ENCODE measurements at regions not wholly inside any gene's neighbourhood (a gene's known extent, or its start where the extent isn't known, plus 50 kb on each side); places are given as distances from the start of the nearest gene placed in this dataset.

GRCh38 chr2:138183705-138184104 is 219.4 kb downstream of the HNMT start:
- H3K4me2 ChIP-seq, result no peak overlapping the region
- DNase-seq (ENCODE audit: low read depth in 1 of 2, low spot score in 1 of 2) (no peak), FAIRE-seq (no peak), ATAC-seq (no peak)
- H3K4me1 ChIP-seq, result no peaks in the 10 kb centered on the region
- CTCF ChIA-PET, result interaction anchor here (1.5 kb wide), 1 partner anchor 273 kb away, joined by 3 read pairs; no protein-coding TSS in a partner anchor
- H3K9me3 ChIP-seq, result no peaks in the 10 kb centered on the region
- TF ChIP-seq JUN (IDR thresholded peaks at IDR 0.05) (no peak), JUNB (IDR thresholded peaks at IDR 0.05) (no peak), MAX (IDR thresholded peaks at IDR 0.05) (no peak), PBX3 (IDR thresholded peaks at IDR 0.05) (no peak), NR3C1 (IDR thresholded peaks at IDR 0.05) (no peak), CBX2 (IDR thresholded peaks at IDR 0.05; ENCODE audit: borderline replicate concordance, low read depth) (no peak), CEBPB (IDR thresholded peaks at IDR 0.05) (no peak), CHD2 (IDR thresholded peaks at IDR 0.05; ENCODE audit: low read length, partially characterized antibody) (no peak)
- H3K27ac ChIP-seq, result no peak overlapping the region
- 63% methylated on average over 2 of the region's 2 CpGs for WGBS (ENCODE audit: missing lambda C conversion rate)
- no peak overlapping the region for H3K4me3 ChIP-seq
- POLR2A ChIA-PET, result no interaction called here

GRCh38 chr2:138184428-138184827 is 220.2 kb downstream of the HNMT start:
- H3K27ac ChIP-seq, result no peak overlapping the region
- no peak for FAIRE-seq
- WGBS (ENCODE audit: missing lambda C conversion rate), result 20% methylated on average over 1 of the region's 1 CpG
- no peak overlapping the region for H3K4me3 ChIP-seq
- no peaks in the 10 kb centered on the region for H3K4me1 ChIP-seq
- TF ChIP-seq CBX8 (IDR thresholded peaks at IDR 0.05), result no peak
- no peak overlapping the region for H3K4me2 ChIP-seq
- no peak for DNase-seq (ENCODE audit: low read depth in 1 of 2, low spot score in 1 of 2)
- ChIA-PET POLR2A (no interaction called here), CTCF (interaction anchor here (1.5 kb wide), 1 partner anchor 274 kb away, joined by 3 read pairs; no protein-coding TSS in a partner anchor)
- no peaks in the 10 kb centered on the region for H3K9me3 ChIP-seq
- ATAC-seq, result no peak

GRCh38 chr2:138185827-138186226 is 221.6 kb downstream of the HNMT start:
- H3K4me2 ChIP-seq, result no peak overlapping the region
- FAIRE-seq, result no peak
- no peak for DNase-seq (ENCODE audit: low read depth in 1 of 2, low spot score in 1 of 2)
- H3K27ac ChIP-seq, result no peak overlapping the region
- H3K4me3 ChIP-seq, result no peak overlapping the region
- no peaks in the 10 kb centered on the region for H3K9me3 ChIP-seq
- CTCF ChIA-PET, result no interaction called here
- TF ChIP-seq CHD2 (IDR thresholded peaks at IDR 0.05; ENCODE audit: low read length, partially characterized antibody) (no peak), CHD4 (IDR thresholded peaks at IDR 0.05; ENCODE audit: borderline replicate concordance) (no peak), HMGXB4 (CRISPR knock-in tag; IDR thresholded peaks at IDR 0.05; ENCODE audit: borderline replicate concordance) (no peak), KDM5A (IDR thresholded peaks at IDR 0.05) (no peak), KDM1A (IDR thresholded peaks at IDR 0.05; ENCODE audit: low read depth) (no peak), RFX5 (IDR thresholded peaks at IDR 0.05) (no peak), MYC (IDR thresholded peaks at IDR 0.05; ENCODE audit: borderline replicate concordance, low read length) (no peak)
- no peaks in the 10 kb centered on the region for H3K4me1 ChIP-seq
- POLR2A ChIA-PET, result no interaction called here
- ATAC-seq, result no peak
- 92% methylated on average over 5 of the region's 5 CpGs for WGBS (ENCODE audit: missing lambda C conversion rate)

GRCh38 chr2:138187221-138187620 is 222.9 kb downstream of the HNMT start:
- WGBS (ENCODE audit: missing lambda C conversion rate), result 75% methylated on average over 5 of the region's 5 CpGs
- H3K4me2 ChIP-seq, result no peak overlapping the region
- no peak overlapping the region for H3K27ac ChIP-seq
- H3K4me3 ChIP-seq, result no peak overlapping the region
- no peaks in the 10 kb centered on the region for H3K9me3 ChIP-seq
- ChIA-PET CTCF (no interaction called here), POLR2A (no interaction called here)
- DNase-seq (ENCODE audit: low read depth in 1 of 2, low spot score in 1 of 2) (no peak), ATAC-seq (no peak), FAIRE-seq (no peak)
- H3K4me1 ChIP-seq, result no peaks in the 10 kb centered on the region
- no peak for TF ChIP-seq TFCP2L1 (CRISPR knock-in tag; IDR thresholded peaks at IDR 0.05)
- no peak for TF ChIP-seq MAZ (IDR thresholded peaks at IDR 0.05; ENCODE audit: borderline replicate concordance, low read depth, low read length)
- no peak for TF ChIP-seq ATOH8 (CRISPR knock-in tag; IDR thresholded peaks at IDR 0.05; ENCODE audit: low read depth)
- no peak for TF ChIP-seq CBX2 (IDR thresholded peaks at IDR 0.05; ENCODE audit: borderline replicate concordance, low read depth)
- TF ChIP-seq RARB (CRISPR knock-in tag; IDR thresholded peaks at IDR 0.05), result no peak
- no peak for TF ChIP-seq ZFP36 (IDR thresholded peaks at IDR 0.05; ENCODE audit: borderline replicate concordance, partially characterized antibody)
- no peak for TF ChIP-seq HDAC2 (IDR thresholded peaks at IDR 0.05)
- TF ChIP-seq KDM5A (IDR thresholded peaks at IDR 0.05), result no peak
- no peak for TF ChIP-seq POLR2A (IDR thresholded peaks at IDR 0.05; ENCODE audit: low read length)
- no peak for TF ChIP-seq JUN (IDR thresholded peaks at IDR 0.05)
- TF ChIP-seq MAX (IDR thresholded peaks at IDR 0.05), result no peak
- no peak for TF ChIP-seq ELK1 (IDR thresholded peaks at IDR 0.05; ENCODE audit: low read depth, low read length)
- TF ChIP-seq CHD4 (IDR thresholded peaks at IDR 0.05; ENCODE audit: borderline replicate concordance), result no peak
- no peak for TF ChIP-seq CHD2 (IDR thresholded peaks at IDR 0.05; ENCODE audit: low read length, partially characterized antibody)

Data from A549 (cell line).